B cell (primary cell): ENCODE measurements at regions not wholly inside any gene's neighbourhood (a gene's known extent, or its start where the extent isn't known, plus 50 kb on each side); places are given as distances from the start of the nearest gene placed in this dataset.

ENCODE experiments used
- CTCF ChIP-seq: fragments of 200-600 bp; IDR thresholded peaks from one replicate; pipeline ENCODE4 v1.8.0; 2022; ENCODE audit warnings: antibody characterized with exemption, mild to moderate bottlenecking
- EZH2 ChIP-seq: IDR thresholded peaks from 2 replicates; pipeline ENCODE4 v1.6.1; 2012; ENCODE audit warnings: borderline replicate concordance, low read depth, mild to moderate bottlenecking, moderate library complexity, low read length; ENCODE audit not compliant: insufficient read depth, poor library complexity, severe bottlenecking

- TF ChIP-seq CTCF (no peak), EZH2 (no peak)
Measured at GRCh38 chr21:16873176-16873575, 639.7 kb upstream of the CXADR start.
